ENCODE measurements at regions not wholly inside any gene's neighbourhood (a gene's known extent, or its start where the extent isn't known, plus 50 kb on each side); places are given as distances from the start of the nearest gene placed in this dataset.

DNA sequence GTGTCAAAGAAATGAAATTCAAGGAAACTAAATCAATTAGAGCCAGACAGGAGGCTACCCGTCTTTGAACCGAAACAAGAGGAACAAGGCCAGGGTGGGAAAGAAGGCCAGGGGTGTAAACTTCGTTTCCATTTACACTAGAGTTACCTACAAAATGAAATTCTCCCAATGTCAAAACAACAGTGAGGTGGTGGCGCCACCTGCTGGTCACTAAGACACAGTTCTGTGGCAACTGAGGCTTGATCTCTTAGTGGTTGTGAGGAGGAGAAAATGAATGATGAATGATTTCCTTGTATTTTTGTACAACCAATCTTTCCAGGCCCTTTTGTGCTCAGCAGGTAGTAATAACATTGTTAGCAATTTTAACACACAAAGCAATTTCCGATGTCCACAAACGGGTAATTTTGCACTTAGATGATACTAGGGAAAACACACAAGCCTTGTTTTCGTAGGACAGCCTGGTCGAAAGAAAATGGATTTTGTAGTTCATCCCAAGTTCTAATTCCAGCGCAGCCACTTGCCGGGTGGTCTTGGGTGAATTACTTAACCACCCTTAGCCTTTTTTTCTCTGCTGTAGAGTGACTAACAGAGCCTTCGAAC is 54.8 kb upstream of the SOD1 start:
- no peak for TF ChIP-seq GABPA (IDR thresholded peaks at IDR 0.05; ENCODE audit: low read depth)
- peak; percentile 47 for TF ChIP-seq CTCF (IDR thresholded peaks at IDR 0.05; ENCODE audit: insufficient read depth, low read length)

GRCh38 chr21:31599563-31599962 is 59.9 kb upstream of the SOD1 start:
- Histone ChIP-seq H3K4me3 (replicated peaks; ENCODE audit: insufficient read depth, low read length) (no peak overlapping the region), H3K27ac (replicated peaks) (no peak overlapping the region), H3K27me3 (ENCODE audit: insufficient read depth, poor library complexity, severe bottlenecking) (no peaks in the 10 kb centered on the region)
- DNase-seq (ENCODE audit: low read depth in 1 of 2, low spot score in 1 of 2): no peak
- TF ChIP-seq CTCF (IDR thresholded peaks at IDR 0.05; ENCODE audit: insufficient read depth, low read length) (no peak), GABPA (IDR thresholded peaks at IDR 0.05; ENCODE audit: low read depth) (no peak), POLR2AphosphoS5 (IDR thresholded peaks at IDR 0.05; ENCODE audit: low read depth) (no peak), SPI1 (IDR thresholded peaks at IDR 0.05; ENCODE audit: borderline replicate concordance, low read depth) (no peak), REST (IDR thresholded peaks at IDR 0.05; ENCODE audit: insufficient replicate concordance, low read depth) (no peak)

More for the DNA sequence above, 54.8 kb upstream of the SOD1 start:
- H3K4me3 ChIP-seq (replicated peaks; ENCODE audit: insufficient read depth, low read length): no peak overlapping the region
- no peaks in the 10 kb centered on the region for H3K27me3 ChIP-seq (ENCODE audit: insufficient read depth, poor library complexity, severe bottlenecking)
- no peak overlapping the region for H3K27ac ChIP-seq (replicated peaks)
- peak; percentile 24 to 42 for DNase-seq (ENCODE audit: low read depth in 1 of 2, low spot score in 1 of 2)

DNA sequence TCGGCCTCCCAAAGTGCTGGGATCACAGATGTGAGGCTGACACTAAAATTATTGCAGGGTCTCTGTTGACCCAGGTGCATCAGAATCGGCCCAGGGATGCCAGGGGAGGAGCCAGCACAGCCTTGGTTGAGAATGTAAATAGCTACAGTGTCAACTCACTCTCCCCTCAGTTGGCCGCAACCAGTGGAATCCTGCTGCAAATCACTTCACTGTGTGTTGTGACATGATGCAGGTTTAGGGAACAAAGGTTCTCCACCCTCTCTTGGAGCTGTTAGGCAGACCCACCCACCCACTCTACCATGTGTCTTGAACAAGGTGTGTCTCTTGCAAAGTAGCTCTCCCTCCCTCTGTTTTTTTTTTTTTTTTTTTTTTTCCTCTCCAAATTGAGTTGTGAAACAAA is 60.5 kb upstream of the SOD1 start:
- no peaks in the 10 kb centered on the region for H3K27me3 ChIP-seq (ENCODE audit: insufficient read depth, poor library complexity, severe bottlenecking)
- no peak overlapping the region for H3K27ac ChIP-seq (replicated peaks)
- no peak for DNase-seq (ENCODE audit: low read depth in 1 of 2, low spot score in 1 of 2)
- TF ChIP-seq GABPA (IDR thresholded peaks at IDR 0.05; ENCODE audit: low read depth) (no peak), POLR2AphosphoS5 (IDR thresholded peaks at IDR 0.05; ENCODE audit: low read depth) (no peak), CTCF (IDR thresholded peaks at IDR 0.05; ENCODE audit: insufficient read depth, low read length) (no peak)
- H3K4me3 ChIP-seq (replicated peaks; ENCODE audit: insufficient read depth, low read length): no peak overlapping the region

DNA sequence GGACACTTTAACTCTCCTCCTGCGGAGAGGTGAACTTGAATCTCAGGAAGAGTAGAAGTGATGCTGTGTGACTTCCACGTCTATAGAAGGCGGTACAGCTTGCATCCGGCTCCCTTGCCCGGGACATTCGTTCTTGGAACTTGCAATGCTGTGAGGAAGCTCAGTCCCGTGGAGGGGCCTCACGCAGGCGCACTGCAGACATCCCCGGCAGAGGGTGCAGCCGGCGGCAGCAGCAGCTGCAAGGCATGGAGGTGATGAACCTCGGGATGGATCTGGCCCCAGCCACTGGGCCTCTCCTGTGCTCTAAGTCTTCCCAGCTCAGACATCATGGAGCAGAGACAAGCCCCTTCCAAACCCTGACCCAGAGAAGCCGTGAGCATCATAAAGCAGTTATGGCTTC is 61.8 kb upstream of the SOD1 start:
- no peak for TF ChIP-seq POLR2AphosphoS5 (IDR thresholded peaks at IDR 0.05; ENCODE audit: low read depth)
- TF ChIP-seq REST (IDR thresholded peaks at IDR 0.05; ENCODE audit: insufficient replicate concordance, low read depth): no peak
- TF ChIP-seq CTCF (IDR thresholded peaks at IDR 0.05; ENCODE audit: insufficient read depth, low read length): no peak
- TF ChIP-seq GABPA (IDR thresholded peaks at IDR 0.05; ENCODE audit: low read depth): no peak
- no peak overlapping the region for H3K4me3 ChIP-seq (replicated peaks; ENCODE audit: insufficient read depth, low read length)

More for the DNA sequence above, 61.8 kb upstream of the SOD1 start:
- no peak for DNase-seq (ENCODE audit: low read depth in 1 of 2, low spot score in 1 of 2)
- no peaks in the 10 kb centered on the region for H3K27me3 ChIP-seq (ENCODE audit: insufficient read depth, poor library complexity, severe bottlenecking)
- H3K27ac ChIP-seq (replicated peaks): no peak overlapping the region

Data from HL-60 (cell line).